Esophagus muscularis mucosa (tissue), 4 donors: ENCODE measurements at regions not wholly inside any gene's neighbourhood (a gene's known extent, or its start where the extent isn't known, plus 50 kb on each side); places are given as distances from the start of the nearest gene placed in this dataset.

Experiments used
- DNase-seq: peaks from one replicate; pipeline ENCODE4 v3.0.0-alpha.2; 2017; ENCODE audit errors: extremely low spot score
- H3K27ac ChIP-seq, 4 donors: fragments of 200-600 bp; sonication (generic); replicated peaks in 1 of 4; 1 replicate in 3 of 4; 2 replicates in 1 of 4; pipeline ENCODE4 v1.5.1; 2016 to 2019; ENCODE audit warnings: mild to moderate bottlenecking in 1 of 4
- H3K27me3 ChIP-seq, 4 donors: fragments of 200-600 bp; sonication (generic); one replicate each; pipeline versions ENCODE4 v1.5.1 to v1.6.0; 2016 to 2019
- H3K36me3 ChIP-seq, 4 donors: fragments of 200-600 bp; sonication (generic); one replicate each; pipeline ENCODE4 v1.5.1; 2016 to 2019
- H3K4me1 ChIP-seq, 4 donors: fragments of 200-600 bp; sonication (generic); one replicate each; pipeline ENCODE4 v1.5.1; 2016 to 2019
- H3K4me3 ChIP-seq, 4 donors: fragments of 200-600 bp; sonication (generic); 1 replicate in 2 of 4; 2 replicates in 2 of 4; pipeline ENCODE4 v1.5.1; 2016 to 2019; ENCODE audit warnings: mild to moderate bottlenecking in 4 of 4, moderate library complexity in 1 of 4
- H3K9me3 ChIP-seq, 4 donors: fragments of 200-600 bp; sonication (generic); 1 replicate in 3 of 4; 2 replicates in 1 of 4; pipeline ENCODE4 v1.5.1; 2016 to 2019
- EP300 ChIP-seq: sonication (generic); formaldehyde crosslinking; IDR thresholded peaks from one replicate; pipeline ENCODE4 v1.6.1; 2017; ENCODE audit warnings: antibody characterized with exemption
- POLR2A ChIP-seq: fragments of 450-650 bp; IDR thresholded peaks from one replicate; pipeline ENCODE4 v1.6.1; 2017; ENCODE audit warnings: antibody characterized with exemption, moderate library complexity, mild to moderate bottlenecking, low read depth
- POLR2AphosphoS5 ChIP-seq, 2 donors: sonication (generic); formaldehyde crosslinking; IDR thresholded peaks; one replicate each; pipeline ENCODE4 v1.6.1; 2017; ENCODE audit warnings: antibody characterized with exemption in 2 of 2
- WGBS: methylation state at CpG from one replicate; pipeline ENCODE4 v1.1.5; 2018; 5-methylcytosine and 5-hydroxymethylcytosine counted together
- intact Hi-C: fragments of 100-400 bp; cut with DNase I; formaldehyde crosslinking; loops from one replicate; pipeline ENCODE4 v1.15.1; 2023
- TF ChIP-seq, protein P1 (sequence below), 3 experiments: fragments of 200-600 bp in 2 of 3; fragments of 450-650 bp in 1 of 3; sonication (generic) in 2 of 3; IDR thresholded peaks; one replicate each; pipeline ENCODE4 v1.5.1; 2017 to 2019; ENCODE audit warnings: antibody characterized with exemption in 3 of 3, mild to moderate bottlenecking in 2 of 3, moderate library complexity in 1 of 3

DNA sequence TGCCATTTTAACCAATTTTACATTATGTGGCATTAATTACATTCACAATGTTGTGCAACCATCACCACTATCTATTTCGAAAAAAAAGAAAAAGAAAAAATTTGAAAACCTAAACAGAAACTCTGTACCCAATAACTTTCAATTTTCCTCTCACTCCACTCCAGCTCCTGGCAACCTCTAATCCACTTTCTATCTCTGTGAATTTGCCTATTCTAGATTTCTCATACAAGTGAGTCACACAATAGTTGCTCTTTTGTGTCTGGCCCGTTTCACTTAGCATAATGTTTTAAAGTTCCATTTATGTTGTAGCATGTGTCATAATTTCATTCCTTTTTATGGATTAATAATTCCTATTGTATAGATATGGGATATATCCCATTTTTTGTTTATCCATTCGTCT lies 53.3 kb upstream of the TBC1D5 start:
- DNase-seq = no peak
- Histone ChIP-seq H3K27me3 (no peaks in the 10 kb centered on the region), H3K4me1 (no peaks in the 10 kb centered on the region), H3K4me3 (no peak overlapping the region), H3K36me3 (no peaks in the 10 kb centered on the region), H3K27ac (no peak overlapping the region), H3K9me3 (peaks cover 0 to 9% (median 0%) of the 10 kb centered on the region in 4 donors)
- 70% methylated on average over 3 of the region's 3 CpGs for WGBS
- TF ChIP-seq EP300 (no peak), POLR2AphosphoS5 (IDR thresholded peaks at IDR 0.05) (no peak), POLR2A (no peak)
- TF ChIP-seq, protein P1, sequence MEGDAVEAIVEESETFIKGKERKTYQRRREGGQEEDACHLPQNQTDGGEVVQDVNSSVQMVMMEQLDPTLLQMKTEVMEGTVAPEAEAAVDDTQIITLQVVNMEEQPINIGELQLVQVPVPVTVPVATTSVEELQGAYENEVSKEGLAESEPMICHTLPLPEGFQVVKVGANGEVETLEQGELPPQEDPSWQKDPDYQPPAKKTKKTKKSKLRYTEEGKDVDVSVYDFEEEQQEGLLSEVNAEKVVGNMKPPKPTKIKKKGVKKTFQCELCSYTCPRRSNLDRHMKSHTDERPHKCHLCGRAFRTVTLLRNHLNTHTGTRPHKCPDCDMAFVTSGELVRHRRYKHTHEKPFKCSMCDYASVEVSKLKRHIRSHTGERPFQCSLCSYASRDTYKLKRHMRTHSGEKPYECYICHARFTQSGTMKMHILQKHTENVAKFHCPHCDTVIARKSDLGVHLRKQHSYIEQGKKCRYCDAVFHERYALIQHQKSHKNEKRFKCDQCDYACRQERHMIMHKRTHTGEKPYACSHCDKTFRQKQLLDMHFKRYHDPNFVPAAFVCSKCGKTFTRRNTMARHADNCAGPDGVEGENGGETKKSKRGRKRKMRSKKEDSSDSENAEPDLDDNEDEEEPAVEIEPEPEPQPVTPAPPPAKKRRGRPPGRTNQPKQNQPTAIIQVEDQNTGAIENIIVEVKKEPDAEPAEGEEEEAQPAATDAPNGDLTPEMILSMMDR (IDR thresholded peaks at IDR 0.05) = no peak
- intact Hi-C loops = no loop called here

DNA sequence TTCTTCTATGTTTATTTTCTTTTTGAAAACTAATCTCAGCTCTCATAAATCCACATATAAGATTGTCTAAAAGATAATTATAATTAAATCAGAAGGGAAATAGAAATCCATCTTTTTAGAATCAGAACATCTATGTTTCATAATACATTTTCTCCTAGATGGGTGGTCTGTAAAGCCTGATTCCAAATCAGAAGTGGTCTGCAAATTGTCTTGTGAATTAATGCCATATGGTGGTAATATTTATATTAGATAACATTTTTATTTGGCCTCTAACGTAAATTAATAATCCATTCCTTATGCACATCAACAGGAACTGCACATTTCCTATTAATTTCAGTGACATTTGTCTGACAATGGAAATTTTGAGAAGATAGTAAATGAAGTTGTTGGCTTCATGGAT lies 52.8 kb upstream of the TBC1D5 start:
- WGBS = 73% methylated on average over 1 of the region's 1 CpG
- TF ChIP-seq, protein P1 (IDR thresholded peaks at IDR 0.05) = no peak
- TF ChIP-seq POLR2AphosphoS5 (IDR thresholded peaks at IDR 0.05) (no peak), POLR2A (no peak), EP300 (no peak)
- intact Hi-C loops = no loop called here
- Histone ChIP-seq H3K9me3 (peaks cover 0 to 9% (median 0%) of the 10 kb centered on the region in 4 donors), H3K36me3 (no peaks in the 10 kb centered on the region), H3K27me3 (no peaks in the 10 kb centered on the region), H3K27ac (no peak overlapping the region), H3K4me3 (no peak overlapping the region), H3K4me1 (no peaks in the 10 kb centered on the region)
- DNase-seq = no peak

DNA sequence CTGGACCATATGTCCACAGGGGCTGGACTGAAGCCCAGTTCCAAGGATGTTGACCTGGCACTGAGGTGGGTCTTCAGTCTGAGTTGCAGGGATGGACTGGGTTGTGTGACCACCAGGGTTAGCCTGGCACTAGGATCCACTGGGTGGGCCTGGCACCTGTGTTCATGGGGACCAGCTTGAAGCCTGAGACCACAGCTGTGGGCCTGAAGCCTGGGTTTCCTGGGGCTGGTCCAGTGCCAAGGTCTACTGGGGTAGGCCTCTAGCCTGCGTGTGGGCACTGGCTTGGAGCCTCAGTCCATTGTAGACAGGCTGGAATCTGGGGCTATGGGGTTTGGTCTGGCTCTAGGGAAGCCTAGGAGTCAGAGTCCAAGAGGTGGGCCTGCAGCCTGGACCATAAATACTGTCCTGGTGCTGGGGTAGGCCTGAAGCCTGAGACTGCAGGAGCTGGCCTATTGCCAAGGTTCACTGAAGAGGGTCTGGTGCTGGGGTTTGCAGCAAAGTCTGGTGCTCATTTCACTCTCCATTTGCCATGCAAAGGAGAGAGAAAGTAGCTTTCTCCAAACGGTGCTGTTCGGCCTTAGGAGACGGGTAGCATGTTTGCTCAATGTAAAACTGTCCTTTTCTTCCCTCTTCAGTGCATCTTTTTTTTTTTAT lies 51.2 kb upstream of the TBC1D5 start:
- no peaks in the 10 kb centered on the region for H3K27me3 ChIP-seq
- H3K4me1 ChIP-seq = no peaks in the 10 kb centered on the region
- peak; percentile 66 for DNase-seq
- peaks cover 0 to 9% (median 0%) of the 10 kb centered on the region in 4 donors for H3K9me3 ChIP-seq
- H3K27ac ChIP-seq = no peak overlapping the region
- H3K4me3 ChIP-seq = no peak overlapping the region
- WGBS = 82% methylated on average over 4 of the region's 4 CpGs
- TF ChIP-seq EP300 (no peak), POLR2A (no peak), POLR2AphosphoS5 (IDR thresholded peaks at IDR 0.05) (no peak)
- TF ChIP-seq, protein P1 (IDR thresholded peaks at IDR 0.05) = no peak
- intact Hi-C loops = no loop called here
- no peaks in the 10 kb centered on the region for H3K36me3 ChIP-seq
